GM04503 (cell line): ENCODE measurements at regions not wholly inside any gene's neighbourhood (a gene's known extent, or its start where the extent isn't known, plus 50 kb on each side); places are given as distances from the start of the nearest gene placed in this dataset.

Source experiments
- DNase-seq: peaks from one replicate; pipeline ENCODE4 v3.0.0-alpha.2; 2012; ENCODE audit warnings: low read depth

DNA sequence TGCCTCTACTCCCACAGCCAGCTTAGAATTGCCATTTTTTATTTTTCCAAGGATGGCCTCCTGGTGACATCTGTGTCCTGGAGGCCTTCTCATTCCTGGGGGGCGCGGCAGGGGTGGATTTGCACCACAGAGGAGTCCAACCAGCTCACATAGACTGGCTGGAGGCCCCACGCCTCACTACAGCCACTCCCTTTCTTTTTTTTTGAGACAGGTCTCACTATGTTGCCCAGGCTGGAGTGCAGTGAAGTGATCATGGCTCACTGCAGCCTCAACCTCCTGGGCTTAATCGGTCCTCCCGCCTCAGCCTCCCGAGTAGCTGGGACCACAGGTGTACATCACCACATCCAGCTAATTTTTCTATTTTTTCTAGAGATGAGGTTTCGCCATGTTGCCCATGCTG lies 57.6 kb upstream of the DOCK1 start:
- no peak for DNase-seq

- DNase-seq, result no peak
Observed at GRCh38 chr10:126849646-126850045, 55.6 kb upstream of the DOCK1 start.

DNA sequence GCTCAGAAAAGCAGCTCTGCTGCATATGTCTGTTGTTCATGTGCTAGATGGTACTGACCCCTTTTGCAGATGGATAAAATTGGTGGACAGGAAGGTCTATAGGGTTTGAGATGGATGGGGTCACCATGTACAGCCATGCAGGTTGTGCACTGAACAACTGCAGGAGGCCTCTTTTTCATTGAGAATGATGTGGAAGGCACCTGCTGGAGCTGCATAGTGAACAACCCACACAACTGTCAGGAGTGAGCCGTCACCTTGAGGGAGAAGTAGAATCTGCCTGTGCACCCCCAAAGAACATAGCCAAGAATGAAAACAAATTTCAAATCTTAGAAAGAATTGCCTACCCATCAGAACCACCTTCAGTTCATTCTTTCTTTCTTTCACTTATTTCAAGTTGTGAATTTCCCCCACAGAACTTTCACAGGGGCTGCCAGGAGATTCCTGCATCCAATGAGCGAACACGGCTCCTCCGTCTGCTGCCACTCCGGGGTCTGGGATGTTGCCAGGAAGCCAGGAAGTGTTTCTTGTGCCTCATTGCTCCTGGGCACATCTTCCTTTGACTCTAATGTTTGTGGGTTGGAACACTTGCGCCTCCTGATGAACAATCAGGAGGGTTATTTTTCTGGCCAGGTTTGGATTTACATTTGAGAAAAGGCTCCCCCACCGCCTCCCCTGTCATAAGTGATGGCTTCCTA lies 53.7 kb upstream of the DOCK1 start:
- no peak for DNase-seq

- no peak for DNase-seq
Observed at GRCh38 chr10:126854726-126855495, 50.3 kb upstream of the DOCK1 start.
